Prostate gland (tissue), 2 donors: ENCODE measurements at regions not wholly inside any gene's neighbourhood (a gene's known extent, or its start where the extent isn't known, plus 50 kb on each side); places are given as distances from the start of the nearest gene placed in this dataset.

Experiments used
- DNase-seq: peaks from one replicate; pipeline ENCODE4 v3.0.0-alpha.2; 2019; ENCODE audit warnings: low spot score
- H3K27ac ChIP-seq, 2 donors: fragments of 200-600 bp; sonication (generic); 2 replicates each; pipeline ENCODE4 v1.5.1; 2017 to 2019
- H3K27me3 ChIP-seq: fragments of 200-600 bp; sonication (generic); replicated peaks from 2 replicates; pipeline ENCODE4 v1.5.1; 2019; ENCODE audit not compliant: insufficient read depth
- H3K36me3 ChIP-seq, 2 donors: fragments of 200-600 bp; sonication (generic); 1 replicate in 1 of 2; 2 replicates in 1 of 2; pipeline versions ENCODE4 v1.5.1 to v1.8.1; 2017 to 2019
- H3K4me1 ChIP-seq: fragments of 200-600 bp; sonication (generic); replicated peaks from 2 replicates; pipeline ENCODE4 v1.5.1; 2019
- H3K4me3 ChIP-seq, 2 donors: fragments of 200-600 bp; sonication (generic); 2 replicates each; pipeline ENCODE4 v1.5.1; 2017 to 2019
- H3K9me3 ChIP-seq: fragments of 200-600 bp; sonication (generic); 2 replicates; pipeline ENCODE4 v1.5.1; 2017
- CTCF ChIP-seq, 4 experiments: fragments of 200-600 bp in 2 of 4; fragments of 450-650 bp in 2 of 4; sonication (generic) in 2 of 4; IDR thresholded peaks; 1 replicate in 3 of 4; 2 replicates in 1 of 4; pipeline ENCODE4 v1.5.1; 2016 to 2019; ENCODE audit warnings: antibody characterized with exemption in 4 of 4, mild to moderate bottlenecking in 2 of 4, moderate library complexity in 2 of 4
- POLR2A ChIP-seq: fragments of 450-650 bp; IDR thresholded peaks from one replicate; pipeline ENCODE4 v1.6.1; 2016; ENCODE audit warnings: antibody characterized with exemption, mild to moderate bottlenecking
- POLR2AphosphoS5 ChIP-seq: sonication (generic); formaldehyde crosslinking; IDR thresholded peaks from one replicate; pipeline ENCODE4 v1.6.1; 2017; ENCODE audit warnings: antibody characterized with exemption
- WGBS: methylation state at CpG from one replicate; pipeline ENCODE4 v1.1.5; 2018; 5-methylcytosine and 5-hydroxymethylcytosine counted together
- intact Hi-C: fragments of 100-400 bp; cut with DNase I; formaldehyde crosslinking; loops from one replicate; pipeline ENCODE4 v1.14.2; 2022

GRCh38 chrX:25198891-25199290 is 183.1 kb upstream of the ARX start:
- intact Hi-C loops, result no loop called here
- Histone ChIP-seq H3K27me3 (no peaks in the 10 kb centered on the region), H3K4me3 (no peak overlapping the region), H3K4me1 (no peaks in the 10 kb centered on the region), H3K36me3 (no peaks in the 10 kb centered on the region), H3K9me3 (no peaks in the 10 kb centered on the region), H3K27ac (no peak overlapping the region)
- 65% methylated on average over 3 of the region's 3 CpGs for WGBS
- no peak for DNase-seq
- TF ChIP-seq POLR2AphosphoS5 (no peak), POLR2A (no peak), CTCF (IDR thresholded peaks at IDR 0.05) (no peak)

- no peaks in the 10 kb centered on the region for H3K27me3 ChIP-seq
- H3K27ac ChIP-seq, result no peak overlapping the region
- no peaks in the 10 kb centered on the region for H3K36me3 ChIP-seq
- TF ChIP-seq POLR2A (no peak), POLR2AphosphoS5 (peak; percentile 52), CTCF (IDR thresholded peaks at IDR 0.05) (no peak)
- no peaks in the 10 kb centered on the region for H3K4me1 ChIP-seq
- 27% methylated on average over 3 of the region's 3 CpGs for WGBS
- H3K9me3 ChIP-seq, result no peaks in the 10 kb centered on the region
- DNase-seq, result no peak
- no peak overlapping the region for H3K4me3 ChIP-seq
- intact Hi-C loops, result no loop called here
Measured at GRCh38 chrX:25198253-25198652, 182.5 kb upstream of the ARX start.

DNA sequence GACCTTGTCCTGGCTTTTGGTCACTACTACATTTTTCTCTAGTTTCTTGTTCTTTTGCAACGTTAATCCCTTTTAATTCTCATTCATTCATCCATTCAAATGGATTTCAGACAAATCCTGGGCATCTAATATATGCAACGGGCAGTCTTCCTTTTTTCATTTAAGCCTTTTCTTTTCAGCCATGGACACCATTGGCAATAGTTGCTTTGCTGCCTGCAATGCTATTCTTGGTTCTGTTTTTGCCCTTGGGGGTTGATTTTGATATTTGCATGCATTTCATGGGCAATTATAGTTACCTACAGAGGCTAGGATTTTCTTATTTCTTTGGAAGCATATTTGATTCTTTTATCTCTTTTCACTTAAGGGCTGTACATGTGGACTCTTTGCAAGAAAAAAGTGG is 180.5 kb upstream of the ARX start:
- no peaks in the 10 kb centered on the region for H3K9me3 ChIP-seq
- no peaks in the 10 kb centered on the region for H3K36me3 ChIP-seq
- no peaks in the 10 kb centered on the region for H3K4me1 ChIP-seq
- no peak overlapping the region for H3K27ac ChIP-seq
- intact Hi-C loops, result no loop called here
- H3K4me3 ChIP-seq, result no peak overlapping the region
- H3K27me3 ChIP-seq, result no peaks in the 10 kb centered on the region
- TF ChIP-seq POLR2A (no peak), CTCF (IDR thresholded peaks at IDR 0.05) (no peak), POLR2AphosphoS5 (no peak)
- WGBS, result 84% methylated on average over 2 of the region's 2 CpGs
- no peak for DNase-seq

DNA sequence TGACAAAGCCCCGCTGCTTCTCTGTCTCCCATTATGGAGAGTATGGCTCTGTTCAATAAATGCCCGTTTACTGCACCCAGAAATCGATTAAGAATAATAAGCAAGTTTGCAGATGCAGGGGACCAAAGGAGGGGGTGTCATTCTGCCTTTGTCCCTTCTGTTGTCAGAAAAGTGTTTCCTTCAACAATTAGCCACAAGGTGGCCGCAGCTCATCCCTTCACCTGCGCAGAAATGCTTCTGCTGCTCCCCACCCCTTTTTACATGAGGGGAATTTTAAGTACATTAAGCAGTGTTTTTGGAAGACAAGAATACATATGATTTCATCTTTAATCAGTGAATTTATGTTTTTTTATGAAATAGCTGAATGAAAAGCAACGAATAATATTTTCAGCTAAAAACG is 175.6 kb upstream of the ARX start:
- no peaks in the 10 kb centered on the region for H3K4me1 ChIP-seq
- WGBS, result 54% methylated on average over 7 of the region's 7 CpGs
- H3K27ac ChIP-seq, result no peak overlapping the region
- no peaks in the 10 kb centered on the region for H3K36me3 ChIP-seq
- H3K9me3 ChIP-seq, result no peaks in the 10 kb centered on the region
- H3K4me3 ChIP-seq, result no peak overlapping the region
- TF ChIP-seq POLR2AphosphoS5 (no peak), CTCF (IDR thresholded peaks at IDR 0.05) (no peak), POLR2A (no peak)
- no peaks in the 10 kb centered on the region for H3K27me3 ChIP-seq
- no peak for DNase-seq
- intact Hi-C loops, result no loop called here

DNA sequence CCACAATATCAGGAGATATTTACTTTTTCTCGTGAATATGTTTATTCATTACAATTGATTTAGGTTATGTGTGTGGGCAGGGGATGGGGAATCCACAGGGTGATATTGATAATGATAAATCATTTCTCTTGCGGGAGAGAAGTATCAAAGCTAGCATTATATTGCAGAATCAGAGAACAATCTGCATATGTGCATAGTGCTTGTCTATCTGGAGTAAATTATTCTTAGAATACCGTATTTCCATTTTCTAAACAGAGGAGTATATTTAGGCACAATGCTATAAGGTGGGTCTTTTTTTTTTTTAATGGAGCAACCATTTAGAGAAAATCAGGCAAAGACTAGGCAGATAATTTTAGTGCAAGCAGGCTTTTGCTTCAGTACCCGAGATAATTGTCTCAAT is 166.0 kb upstream of the ARX start:
- WGBS, result 88% methylated on average over 4 of the region's 4 CpGs
- H3K9me3 ChIP-seq, result no peaks in the 10 kb centered on the region
- intact Hi-C loops, result no loop called here

More for the DNA sequence above, 166.0 kb upstream of the ARX start:
- H3K4me1 ChIP-seq, result no peaks in the 10 kb centered on the region
- no peaks in the 10 kb centered on the region for H3K27me3 ChIP-seq
- H3K4me3 ChIP-seq, result no peak overlapping the region
- H3K27ac ChIP-seq, result no peak overlapping the region
- DNase-seq, result no peak
- H3K36me3 ChIP-seq, result no peaks in the 10 kb centered on the region
- TF ChIP-seq CTCF (IDR thresholded peaks at IDR 0.05) (no peak), POLR2A (no peak), POLR2AphosphoS5 (no peak)
